ENCODE measurements at regions not wholly inside any gene's neighbourhood (a gene's known extent, or its start where the extent isn't known, plus 50 kb on each side); places are given as distances from the start of the nearest gene placed in this dataset.
"Not testable (repeated sequence)": the region's sequence is repeated elsewhere in the genome, so short reads cannot be mapped to it uniquely, and the experiment has no call there.

- not testable (repeated sequence) for TF ChIP-seq EZH2 (optimal IDR thresholded peaks at IDR 0.05; ENCODE audit: low read depth, low read length); CTCF (IDR thresholded peaks at IDR 0.05; ENCODE audit: low read length)
These were observed 442.5 kb downstream of the SPATA31A1 start for GRCh38 chr9:39797935-39798334.
